Keratinocyte (primary cell): ENCODE measurements at regions not wholly inside any gene's neighbourhood (a gene's known extent, or its start where the extent isn't known, plus 50 kb on each side); places are given as distances from the start of the nearest gene placed in this dataset.
"Not testable (repeated sequence)": the region's sequence is repeated elsewhere in the genome, so short reads cannot be mapped to it uniquely, and the experiment has no call there.

Source experiments
- DNase-seq: peaks from one replicate; pipeline ENCODE4 v3.0.0-alpha.2; 2011; ENCODE audit warnings: low read depth, missing footprints, low spot score
- FAIRE-seq: peaks from 2 replicates; lab custom pipeline; 2011; peaks lifted over from hg19 to GRCh38; lab: Jason Lieb, UNC
- H2AFZ ChIP-seq: 2 replicates; pipeline ENCODE4 v1.6.0; 2012; ENCODE audit warnings: low read length, control low read depth, inconsistent platforms; ENCODE audit not compliant: control insufficient read depth
- H3K27ac ChIP-seq: 2 replicates; pipeline ENCODE4 v1.5.1; 2011; ENCODE audit warnings: low read length; ENCODE audit not compliant: control insufficient read depth, insufficient read depth
- H3K27me3 ChIP-seq: 3 replicates; pipeline ENCODE4 v1.6.0; 2011; ENCODE audit warnings: low read length; ENCODE audit not compliant: control insufficient read depth, insufficient read depth; ENCODE audit errors: extremely low read depth
- H3K36me3 ChIP-seq, 2 experiments: 2 replicates in 1 of 2; 3 replicates in 1 of 2; pipeline ENCODE4 v1.5.1; 2011; ENCODE audit warnings: low read length in 2 of 2, mild to moderate bottlenecking in 1 of 2; ENCODE audit not compliant: control insufficient read depth in 2 of 2, insufficient read depth in 2 of 2; ENCODE audit errors: extremely low read depth in 1 of 2
- H3K4me1 ChIP-seq: 3 replicates; pipeline ENCODE4 v1.5.1; 2011; ENCODE audit warnings: low read length; ENCODE audit not compliant: control insufficient read depth, insufficient read depth; ENCODE audit errors: extremely low read depth
- H3K4me2 ChIP-seq: 3 replicates; pipeline ENCODE4 v1.6.0; 2011; ENCODE audit warnings: low read depth, low read length; ENCODE audit not compliant: control insufficient read depth, insufficient read depth; ENCODE audit errors: extremely low read depth
- H3K4me3 ChIP-seq, 3 experiments: fragments of 200-600 bp in 1 of 3; sonication (generic) in 1 of 3; 2 replicates in 2 of 3; 3 replicates in 1 of 3; pipeline ENCODE4 v1.5.1; 2011 to 2016; ENCODE audit warnings: low read length in 3 of 3, mild to moderate bottlenecking in 3 of 3, control low read depth in 2 of 3, inconsistent platforms in 1 of 3, low read depth in 1 of 3, mixed read lengths in 1 of 3, mixed run types in 1 of 3, moderate library complexity in 1 of 3; ENCODE audit not compliant: control insufficient read depth in 2 of 3, insufficient read depth in 2 of 3; ENCODE audit errors: extremely low read depth in 1 of 3
- H3K79me2 ChIP-seq: 2 replicates; pipeline ENCODE4 v1.6.0; 2012; ENCODE audit warnings: low read length; ENCODE audit not compliant: control insufficient read depth, insufficient read depth
- H3K9ac ChIP-seq: 3 replicates; pipeline ENCODE4 v1.6.0; 2011; ENCODE audit warnings: low read length; ENCODE audit not compliant: control insufficient read depth, insufficient read depth; ENCODE audit errors: extremely low read depth
- H3K9me1 ChIP-seq: 3 replicates; pipeline ENCODE4 v1.6.0; 2011; ENCODE audit warnings: low read length; ENCODE audit not compliant: control insufficient read depth, insufficient read depth; ENCODE audit errors: extremely low read depth
- H3K9me3 ChIP-seq: 2 replicates; pipeline ENCODE4 v1.5.1; 2012; ENCODE audit warnings: low read depth, low read length; ENCODE audit not compliant: control insufficient read depth
- H4K20me1 ChIP-seq: 3 replicates; pipeline ENCODE4 v1.6.0; 2011; ENCODE audit warnings: low read length; ENCODE audit not compliant: control insufficient read depth, insufficient read depth; ENCODE audit errors: extremely low read depth
- CTCF ChIP-seq, 3 experiments: IDR thresholded peaks in 1 of 3; conservative IDR thresholded peaks in 1 of 3; optimal IDR thresholded peaks in 1 of 3; 2 replicates in 2 of 3; 3 replicates in 1 of 3; pipeline versions ENCODE3 to v1.5.1; 2011; ENCODE audit warnings: low read length in 3 of 3, mild to moderate bottlenecking in 3 of 3, moderate library complexity in 2 of 3, control low read depth in 1 of 3, inconsistent platforms in 1 of 3; ENCODE audit not compliant: insufficient read depth in 2 of 3; ENCODE audit errors: extremely low read depth in 1 of 3
- EZH2 ChIP-seq: IDR thresholded peaks from one replicate; pipeline ENCODE4 v1.6.1; 2012; ENCODE audit warnings: inconsistent platforms, mild to moderate bottlenecking, low read length, moderate library complexity
- dilution Hi-C: fragments of 300-500 bp; cut with MboI; formaldehyde crosslinking; loops from one replicate; pipeline ENCODE4 v1.7.0; 2020; ENCODE audit warnings: low sequenced_read_pairs; ENCODE audit not compliant: extremely low pct_ligation_motif_present

GRCh38 chrX:35374116-35374515 is 424.0 kb upstream of the MAGEB16 start:
- H3K27ac ChIP-seq, result no peak overlapping the region
- H3K4me3 ChIP-seq, result no peak overlapping the region
- no peak overlapping the region for H2AFZ ChIP-seq
- H3K9me1 ChIP-seq, result no peaks in the 10 kb centered on the region
- H3K79me2 ChIP-seq, result no peaks in the 10 kb centered on the region
- DNase-seq (no peak), FAIRE-seq (no peak)
- H3K4me2 ChIP-seq, result no peak overlapping the region
- dilution Hi-C loops, result no loop called here
- no peak overlapping the region for H3K9ac ChIP-seq
- H3K36me3 ChIP-seq, result no peaks in the 10 kb centered on the region
- no peaks in the 10 kb centered on the region for H4K20me1 ChIP-seq
- H3K27me3 ChIP-seq, result no peaks in the 10 kb centered on the region
- no peak for TF ChIP-seq EZH2
- TF ChIP-seq CTCF (optimal IDR thresholded peaks at IDR 0.05 in 1 of 3, IDR thresholded peaks at IDR 0.05 in 1 of 3, conservative IDR thresholded peaks at IDR 0.05 in 1 of 3; ENCODE audit: extremely low read depth in 1 of 3, insufficient read depth in 2 of 3, low read length in 3 of 3), result no peak
- no peaks in the 10 kb centered on the region for H3K9me3 ChIP-seq
- no peaks in the 10 kb centered on the region for H3K4me1 ChIP-seq

GRCh38 chrX:35380808-35381700 is 417.1 kb upstream of the MAGEB16 start:
- H3K9me3 ChIP-seq, result no peaks in the 10 kb centered on the region
- DNase-seq (no peak), FAIRE-seq (peak; percentile 43)
- H3K27me3 ChIP-seq, result no peaks in the 10 kb centered on the region
- H3K79me2 ChIP-seq, result no peaks in the 10 kb centered on the region
- H3K9ac ChIP-seq, result no peak overlapping the region
- H4K20me1 ChIP-seq, result no peaks in the 10 kb centered on the region
- TF ChIP-seq CTCF (optimal IDR thresholded peaks at IDR 0.05 in 1 of 3, IDR thresholded peaks at IDR 0.05 in 1 of 3, conservative IDR thresholded peaks at IDR 0.05 in 1 of 3; ENCODE audit: extremely low read depth in 1 of 3, insufficient read depth in 2 of 3, low read length in 3 of 3) (peak; percentile 57 to 78 (median 59)), EZH2 (no peak)
- no peaks in the 10 kb centered on the region for H3K36me3 ChIP-seq
- no peak overlapping the region for H3K4me2 ChIP-seq
- H3K27ac ChIP-seq, result no peak overlapping the region
- H2AFZ ChIP-seq, result no peak overlapping the region
- no peaks in the 10 kb centered on the region for H3K4me1 ChIP-seq
- no peak overlapping the region for H3K4me3 ChIP-seq
- dilution Hi-C loops, result no loop called here
- no peaks in the 10 kb centered on the region for H3K9me1 ChIP-seq

- FAIRE-seq, H3K4me2 ChIP-seq, H3K79me2 ChIP-seq, dilution Hi-C loops, H3K9me3 ChIP-seq, H3K4me3 ChIP-seq, H3K4me1 ChIP-seq, H3K9me1 ChIP-seq, H3K27me3 ChIP-seq, DNase-seq, H4K20me1 ChIP-seq, H3K27ac ChIP-seq, H3K9ac ChIP-seq, H3K36me3 ChIP-seq, H2AFZ ChIP-seq: not testable (repeated sequence)
These were observed 416.4 kb upstream of the MAGEB16 start for GRCh38 chrX:35381709-35382108.
